VCaP (cell line): ENCODE measurements at regions not wholly inside any gene's neighbourhood (a gene's known extent, or its start where the extent isn't known, plus 50 kb on each side); places are given as distances from the start of the nearest gene placed in this dataset.

ENCODE experiments used
- H3K27ac ChIP-seq: fragments of 450-650 bp; 2 replicates; pipeline ENCODE4 v1.5.1; 2017
- CTCF ChIP-seq: fragments of 450-650 bp; conservative IDR thresholded peaks from 2 replicates; pipeline ENCODE4 v1.5.1; 2017; ENCODE audit warnings: mild to moderate bottlenecking, moderate library complexity

GRCh38 chr3:64764386-64764929, 76.7 kb upstream of the ADAMTS9 start:
- H3K27ac ChIP-seq: no peak overlapping the region
- TF ChIP-seq CTCF: no peak

DNA sequence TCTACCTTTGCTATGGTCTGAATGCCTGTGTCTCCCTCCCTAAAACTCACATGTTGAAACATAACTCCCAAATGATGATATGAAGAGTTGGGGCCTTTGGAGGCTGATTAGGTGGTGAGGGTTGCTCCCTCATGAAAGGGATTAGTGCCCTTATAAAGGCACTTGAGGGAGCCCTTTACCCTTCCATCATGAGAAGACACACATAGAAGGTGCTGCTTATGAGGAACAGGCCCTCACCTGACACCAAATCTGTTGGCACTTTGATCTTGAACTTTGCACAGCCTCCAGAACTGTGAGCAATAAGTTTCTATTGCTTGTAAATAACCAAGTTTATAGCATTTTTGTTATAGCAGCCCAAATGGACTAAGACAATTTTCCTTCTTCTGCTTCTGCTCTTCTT, 76.2 kb upstream of the ADAMTS9 start:
- TF ChIP-seq CTCF: no peak

GRCh38 chr3:64761729-64762128, 73.9 kb upstream of the ADAMTS9 start:
- TF ChIP-seq CTCF: no peak
- no peak overlapping the region for H3K27ac ChIP-seq

More for the DNA sequence above, 76.2 kb upstream of the ADAMTS9 start:
- H3K27ac ChIP-seq: no peak overlapping the region

DNA sequence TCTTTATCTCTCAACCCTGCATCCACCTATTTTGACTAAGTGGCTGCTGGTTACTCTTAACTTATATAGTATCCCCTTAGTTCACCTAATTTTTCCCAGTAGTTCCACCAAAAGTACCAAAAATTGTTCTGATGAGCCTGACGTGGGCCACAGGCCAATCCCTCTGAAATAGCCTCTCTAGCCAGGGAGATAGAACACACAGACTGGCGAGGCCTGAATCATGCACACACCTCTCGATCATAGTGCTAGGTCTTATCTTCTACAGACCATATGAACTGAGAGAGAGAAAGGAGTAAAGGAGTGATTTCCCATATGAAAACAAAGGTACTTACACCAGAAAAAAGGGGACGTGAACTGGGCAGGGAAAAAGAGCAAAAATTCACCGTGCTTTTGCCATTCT, 72.5 kb upstream of the ADAMTS9 start:
- no peak overlapping the region for H3K27ac ChIP-seq
- TF ChIP-seq CTCF: no peak

DNA sequence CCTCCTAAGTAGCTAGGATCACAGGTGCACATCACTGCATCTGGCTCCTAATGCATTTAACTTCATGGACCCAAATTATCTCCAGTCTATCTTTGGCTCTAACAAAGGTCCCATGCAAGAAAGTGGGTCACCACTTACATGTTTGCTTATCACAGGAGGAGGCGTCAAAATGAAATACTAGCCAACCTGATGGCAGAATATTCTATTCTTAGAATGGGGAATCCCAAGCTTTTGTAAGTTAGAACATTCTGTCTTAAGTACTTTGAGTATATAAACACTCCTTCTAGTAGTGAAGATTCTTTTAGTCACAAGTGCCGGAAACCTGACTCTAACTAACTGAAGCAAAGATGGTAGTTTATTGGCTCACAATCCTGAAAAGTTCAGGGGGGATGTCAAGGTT, 72.0 kb upstream of the ADAMTS9 start:
- TF ChIP-seq CTCF: no peak
- H3K27ac ChIP-seq: no peak overlapping the region

DNA sequence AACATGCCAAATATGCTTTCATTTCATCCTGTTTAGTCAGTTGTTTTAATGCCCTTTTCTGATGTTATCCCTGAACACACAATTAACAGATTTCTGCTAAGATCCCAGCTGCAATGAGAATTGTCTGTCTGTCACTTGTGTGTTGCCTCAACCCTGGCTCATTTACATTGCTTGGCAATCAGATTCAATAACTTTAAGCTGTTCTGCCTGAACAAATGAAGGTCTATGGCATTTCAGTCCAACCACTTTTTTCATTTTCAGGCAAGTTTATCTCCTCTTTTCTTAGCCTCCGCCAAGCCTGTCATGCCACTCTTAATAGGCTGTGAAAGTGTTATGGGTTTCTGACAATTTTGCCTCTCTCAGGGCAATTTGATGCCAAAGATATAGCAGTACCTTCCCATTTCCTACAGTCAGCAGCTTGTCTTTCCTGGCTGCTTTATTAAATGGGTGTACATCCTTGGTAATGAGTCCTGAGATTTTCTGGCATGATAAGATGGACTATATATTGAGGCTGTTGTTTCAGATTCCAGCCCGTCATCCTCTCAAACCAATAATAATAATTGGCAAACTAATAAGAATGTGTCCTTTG, 68.7 kb upstream of the ADAMTS9 start:
- H3K27ac ChIP-seq: peak overlapping the region; percentile 43

DNA sequence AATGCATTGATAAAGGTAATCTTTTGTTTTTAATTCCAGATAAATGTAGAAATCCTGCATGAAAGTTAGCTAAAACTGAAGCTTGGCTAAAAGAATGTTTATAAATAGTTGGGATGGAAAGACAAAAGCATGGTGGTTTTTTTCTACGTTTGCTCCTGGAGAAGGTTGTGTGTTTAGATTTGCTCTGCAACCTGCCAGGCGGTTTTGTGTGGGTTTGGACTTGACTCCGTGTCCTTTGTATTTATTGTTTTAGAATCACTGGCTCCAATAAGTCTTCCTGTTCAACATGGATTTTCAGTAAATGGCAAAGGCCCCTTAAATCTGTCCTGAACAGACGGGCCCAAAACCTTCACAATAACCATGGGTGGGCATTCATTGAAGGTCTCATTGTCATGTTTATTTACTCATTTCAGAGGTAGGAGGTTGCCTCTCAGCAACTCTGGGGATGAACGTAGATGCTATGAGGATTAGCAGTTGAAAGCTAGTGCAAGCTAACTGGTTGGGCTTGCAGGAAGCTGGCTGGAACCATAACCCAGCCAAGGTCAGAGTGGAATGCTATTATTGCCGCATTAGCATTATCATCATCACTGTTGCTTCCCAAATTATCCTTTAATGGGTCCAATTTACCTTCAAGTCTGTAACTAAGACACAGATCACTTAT, 60.6 kb upstream of the ADAMTS9 start:
- H3K27ac ChIP-seq: no peak overlapping the region
- no peak for TF ChIP-seq CTCF

More for the DNA sequence above, 68.7 kb upstream of the ADAMTS9 start:
- no peak for TF ChIP-seq CTCF
